Tibial nerve (tissue), 4 donors: ENCODE measurements at regions not wholly inside any gene's neighbourhood (a gene's known extent, or its start where the extent isn't known, plus 50 kb on each side); places are given as distances from the start of the nearest gene placed in this dataset.

Experiments
- DNase-seq, 2 donors: peaks; one replicate each; pipeline ENCODE4 v3.0.0-alpha.2; 2019; ENCODE audit warnings: low spot score in 2 of 2
- H3K27ac ChIP-seq, 4 donors: fragments of 200-600 bp; sonication (generic) in 3 of 4; one replicate each; pipeline ENCODE4 v1.5.1; 2017 to 2019; ENCODE audit warnings: mild to moderate bottlenecking in 1 of 4
- H3K27me3 ChIP-seq, 2 donors: fragments of 200-600 bp; sonication (generic) in 1 of 2; one replicate each; pipeline versions ENCODE4 v1.5.1 to v1.6.0; 2017 to 2019
- H3K36me3 ChIP-seq, 3 donors: fragments of 200-600 bp; sonication (generic); one replicate each; pipeline ENCODE4 v1.5.1; 2018 to 2019
- H3K4me1 ChIP-seq, 4 donors: fragments of 200-600 bp; sonication (generic) in 3 of 4; one replicate each; pipeline ENCODE4 v1.5.1; 2017 to 2019
- H3K4me3 ChIP-seq, 4 donors: fragments of 200-600 bp; sonication (generic) in 3 of 4; one replicate each; pipeline ENCODE4 v1.5.1; 2017 to 2019; ENCODE audit warnings: mild to moderate bottlenecking in 1 of 4, moderate library complexity in 1 of 4
- H3K9me3 ChIP-seq, 4 donors: fragments of 200-600 bp; sonication (generic) in 3 of 4; one replicate each; pipeline ENCODE4 v1.5.1; 2017 to 2019
- EP300 ChIP-seq, 2 donors: sonication (generic); formaldehyde crosslinking; IDR thresholded peaks; one replicate each; pipeline ENCODE4 v1.6.1; 2017; ENCODE audit warnings: antibody characterized with exemption in 2 of 2, mild to moderate bottlenecking in 1 of 2
- POLR2A ChIP-seq, 2 donors: fragments of 450-650 bp; IDR thresholded peaks; one replicate each; pipeline ENCODE4 v1.6.1; 2017; ENCODE audit warnings: antibody characterized with exemption in 2 of 2, mild to moderate bottlenecking in 2 of 2, moderate library complexity in 2 of 2
- WGBS, 2 donors: methylation state at CpG; one replicate each; pipeline ENCODE4 v1.1.5; 2018; 5-methylcytosine and 5-hydroxymethylcytosine counted together
- TF ChIP-seq, protein P1 (sequence below), 5 experiments: fragments of 200-600 bp in 3 of 5; fragments of 450-650 bp in 2 of 5; sonication (generic) in 3 of 5; IDR thresholded peaks; one replicate each; pipeline ENCODE4 v1.5.1; 2016 to 2019; ENCODE audit warnings: antibody characterized with exemption in 5 of 5, mild to moderate bottlenecking in 3 of 5, moderate library complexity in 2 of 5

DNA sequence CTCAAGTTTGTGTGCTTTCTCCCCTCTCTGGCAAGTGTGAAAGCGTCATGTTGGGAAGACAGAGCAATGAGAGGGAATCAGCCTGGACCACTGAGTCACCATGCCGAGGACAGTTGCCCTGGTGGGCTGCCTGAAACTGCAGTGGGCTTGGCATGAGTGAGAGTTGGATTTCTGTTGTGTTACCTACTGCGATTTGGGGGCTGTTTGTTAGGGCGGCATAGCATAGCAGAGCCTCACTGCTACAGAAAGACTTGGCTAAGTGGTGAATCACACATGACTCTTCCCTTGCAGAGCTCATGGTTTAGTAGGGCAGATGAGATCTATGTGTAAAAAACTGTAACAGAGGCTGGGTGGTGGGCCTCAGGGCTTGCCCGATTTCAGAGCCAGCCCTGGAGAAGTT lies 324.6 kb downstream of the C16orf95 start:
- Histone ChIP-seq H3K4me3 (no peak overlapping the region), H3K27ac (no peak overlapping the region), H3K4me1 (peaks cover 0 to 8% (median 0%) of the 10 kb centered on the region in 4 donors), H3K27me3 (peaks cover 0 to 30% of the 10 kb centered on the region in 2 donors), H3K9me3 (no peaks in the 10 kb centered on the region), H3K36me3 (no peaks in the 10 kb centered on the region)
- no peak for TF ChIP-seq POLR2A (IDR thresholded peaks at IDR 0.05)
- no peak for TF ChIP-seq EP300 (IDR thresholded peaks at IDR 0.05)
- TF ChIP-seq, protein P1, sequence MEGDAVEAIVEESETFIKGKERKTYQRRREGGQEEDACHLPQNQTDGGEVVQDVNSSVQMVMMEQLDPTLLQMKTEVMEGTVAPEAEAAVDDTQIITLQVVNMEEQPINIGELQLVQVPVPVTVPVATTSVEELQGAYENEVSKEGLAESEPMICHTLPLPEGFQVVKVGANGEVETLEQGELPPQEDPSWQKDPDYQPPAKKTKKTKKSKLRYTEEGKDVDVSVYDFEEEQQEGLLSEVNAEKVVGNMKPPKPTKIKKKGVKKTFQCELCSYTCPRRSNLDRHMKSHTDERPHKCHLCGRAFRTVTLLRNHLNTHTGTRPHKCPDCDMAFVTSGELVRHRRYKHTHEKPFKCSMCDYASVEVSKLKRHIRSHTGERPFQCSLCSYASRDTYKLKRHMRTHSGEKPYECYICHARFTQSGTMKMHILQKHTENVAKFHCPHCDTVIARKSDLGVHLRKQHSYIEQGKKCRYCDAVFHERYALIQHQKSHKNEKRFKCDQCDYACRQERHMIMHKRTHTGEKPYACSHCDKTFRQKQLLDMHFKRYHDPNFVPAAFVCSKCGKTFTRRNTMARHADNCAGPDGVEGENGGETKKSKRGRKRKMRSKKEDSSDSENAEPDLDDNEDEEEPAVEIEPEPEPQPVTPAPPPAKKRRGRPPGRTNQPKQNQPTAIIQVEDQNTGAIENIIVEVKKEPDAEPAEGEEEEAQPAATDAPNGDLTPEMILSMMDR (IDR thresholded peaks at IDR 0.05) = no peak
- 90 to 97% methylated on average over 5 of the region's 5 CpGs for WGBS, 2 donors
- DNase-seq = no peak

DNA sequence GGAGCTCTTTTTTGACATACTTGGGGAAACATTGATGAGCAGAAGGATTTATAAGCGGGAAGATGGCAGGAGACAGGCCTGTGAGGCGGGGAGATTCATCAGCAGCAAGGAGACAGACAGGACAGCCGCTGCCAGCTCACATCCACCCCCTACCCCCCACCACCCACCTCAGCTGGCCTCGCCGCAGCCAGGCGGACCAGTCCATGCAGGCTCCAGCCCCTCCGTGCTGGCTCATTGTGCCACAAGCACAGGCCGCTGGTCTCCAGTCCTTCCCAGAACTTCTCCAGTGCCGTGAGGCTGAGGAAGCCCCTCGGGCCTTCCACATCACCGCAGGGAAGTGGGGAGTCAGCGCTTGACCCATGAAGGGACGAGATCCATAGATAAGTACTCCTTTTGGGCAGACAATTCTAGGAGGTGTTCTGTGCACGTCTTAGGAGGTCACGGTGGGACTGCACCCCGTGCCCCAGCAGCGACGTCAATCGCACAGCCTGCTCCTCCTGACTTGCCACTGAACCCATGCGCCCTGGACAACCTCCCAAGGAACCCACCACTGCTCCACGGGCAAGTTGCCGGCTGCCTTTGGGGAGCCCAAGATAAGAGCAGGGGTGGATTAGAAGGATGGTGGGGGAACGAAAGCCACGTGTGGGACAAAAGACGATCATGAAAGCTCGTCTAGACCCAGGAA lies 323.6 kb downstream of the C16orf95 start:
- Histone ChIP-seq H3K36me3 (no peaks in the 10 kb centered on the region), H3K4me1 (peaks cover 0 to 8% (median 0%) of the 10 kb centered on the region in 4 donors), H3K27ac (no peak overlapping the region), H3K27me3 (peaks cover 0 to 29% of the 10 kb centered on the region in 2 donors), H3K4me3 (no peak overlapping the region), H3K9me3 (no peaks in the 10 kb centered on the region)
- DNase-seq = no peak
- TF ChIP-seq, protein P1 (IDR thresholded peaks at IDR 0.05) = no peak
- TF ChIP-seq POLR2A (IDR thresholded peaks at IDR 0.05) = no peak
- TF ChIP-seq EP300 (IDR thresholded peaks at IDR 0.05) = no peak
- 89 to 90% methylated on average over 23 to 26 of the region's 26 CpGs for WGBS, 2 donors

DNA sequence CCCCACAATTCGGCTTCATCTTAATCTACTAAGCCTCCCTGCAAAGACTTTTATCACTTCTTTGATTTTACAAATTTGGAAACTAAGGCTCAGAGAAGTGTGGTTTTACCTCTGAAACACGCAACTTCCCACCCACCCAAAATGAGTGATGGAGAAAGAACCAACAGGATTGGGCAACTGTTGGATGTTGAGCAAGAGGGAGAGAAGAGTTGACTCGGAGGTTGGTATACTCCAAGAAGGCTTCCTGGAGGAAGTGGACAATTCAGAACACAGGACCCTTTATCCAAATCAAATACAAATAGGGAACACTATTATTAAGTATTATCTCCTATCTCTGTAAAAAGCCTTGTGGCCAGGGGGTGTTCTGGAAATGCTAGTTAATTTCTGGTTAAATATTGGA lies 323.0 kb downstream of the C16orf95 start:
- Histone ChIP-seq H3K4me3 (no peak overlapping the region), H3K4me1 (peaks cover 0 to 8% (median 0%) of the 10 kb centered on the region in 4 donors), H3K27ac (no peak overlapping the region), H3K27me3 (peaks cover 0 to 22% of the 10 kb centered on the region in 2 donors), H3K9me3 (no peaks in the 10 kb centered on the region), H3K36me3 (no peaks in the 10 kb centered on the region)
- DNase-seq = no peak
- TF ChIP-seq, protein P1 (IDR thresholded peaks at IDR 0.05) = no peak
- TF ChIP-seq POLR2A (IDR thresholded peaks at IDR 0.05) = no peak
- no peak for TF ChIP-seq EP300 (IDR thresholded peaks at IDR 0.05)
- WGBS, 2 donors = 84 to 89% methylated on average over 3 of the region's 3 CpGs

DNA sequence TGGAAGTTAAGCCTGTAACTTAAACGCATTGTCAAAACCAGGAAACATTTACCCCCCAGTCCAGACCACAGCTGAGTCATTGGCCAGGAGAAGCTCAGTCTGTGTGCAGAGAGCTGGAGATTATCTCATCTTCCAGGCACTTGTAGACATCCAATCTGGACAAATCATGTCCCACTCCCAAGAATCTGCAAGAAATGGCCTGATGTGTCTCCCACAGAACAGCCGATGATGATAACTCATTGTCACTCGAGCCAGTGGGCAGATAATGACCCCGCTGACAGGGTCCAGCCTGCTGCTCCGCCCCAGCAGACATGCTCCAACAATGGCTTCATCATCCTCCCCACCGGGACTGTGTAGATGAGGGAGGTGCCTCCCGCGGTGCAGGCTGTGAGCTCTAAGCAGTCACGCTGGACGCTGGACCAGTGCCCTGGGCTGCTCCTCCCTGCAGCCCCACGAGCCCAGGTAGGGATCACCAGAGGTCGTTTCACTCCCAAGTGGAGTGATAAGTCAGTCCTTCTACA lies 322.5 kb downstream of the C16orf95 start:
- DNase-seq = no peak
- Histone ChIP-seq H3K4me1 (peaks cover 0 to 8% (median 0%) of the 10 kb centered on the region in 4 donors), H3K36me3 (no peaks in the 10 kb centered on the region), H3K27ac (no peak overlapping the region), H3K9me3 (peaks cover 0 to 2% (median 0%) of the 10 kb centered on the region in 4 donors), H3K27me3 (peaks cover 0 to 21% of the 10 kb centered on the region in 2 donors), H3K4me3 (no peak overlapping the region)
- WGBS, 2 donors = 11 to 15% methylated on average over 12 of the region's 12 CpGs
- TF ChIP-seq POLR2A (IDR thresholded peaks at IDR 0.05) (no peak), EP300 (IDR thresholded peaks at IDR 0.05) (no peak)
- TF ChIP-seq, protein P1 (IDR thresholded peaks at IDR 0.05) = no peak

DNA sequence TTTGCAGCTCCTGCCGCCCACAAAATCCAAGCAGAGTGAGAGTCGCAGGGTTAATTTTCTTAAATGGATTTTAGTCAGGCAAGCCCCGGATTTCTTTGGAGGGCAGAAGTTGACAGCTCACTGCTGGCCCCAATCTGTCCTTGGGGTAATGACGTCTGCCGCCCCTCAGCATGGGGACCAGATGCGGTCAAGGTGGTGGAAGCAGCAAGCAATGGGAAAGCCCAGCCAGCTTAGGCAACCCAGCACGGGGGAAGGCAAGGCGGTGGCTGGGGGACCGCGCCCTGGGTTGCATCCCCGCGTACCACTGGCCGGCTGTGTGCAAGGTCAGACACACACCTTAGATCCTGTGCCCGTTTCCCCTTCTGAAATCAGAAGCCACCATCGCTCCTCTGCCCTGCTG lies 321.7 kb downstream of the C16orf95 start:
- Histone ChIP-seq H3K27ac (no peak overlapping the region), H3K36me3 (no peaks in the 10 kb centered on the region), H3K4me1 (peaks cover 0 to 8% (median 0%) of the 10 kb centered on the region in 4 donors), H3K9me3 (peaks cover 0 to 10% (median 0%) of the 10 kb centered on the region in 4 donors), H3K4me3 (no peak overlapping the region), H3K27me3 (peaks cover 0 to 21% of the 10 kb centered on the region in 2 donors)
- DNase-seq = no peak
- TF ChIP-seq EP300 (IDR thresholded peaks at IDR 0.05) = no peak
- no peak for TF ChIP-seq POLR2A (IDR thresholded peaks at IDR 0.05)
- TF ChIP-seq, protein P1 (IDR thresholded peaks at IDR 0.05) = no peak
- 61 to 72% methylated on average over 15 of the region's 15 CpGs for WGBS, 2 donors
